ENCODE measurements at regions not wholly inside any gene's neighbourhood (a gene's known extent, or its start where the extent isn't known, plus 50 kb on each side); places are given as distances from the start of the nearest gene placed in this dataset.
"Not testable (repeated sequence)": the region's sequence is repeated elsewhere in the genome, so short reads cannot be mapped to it uniquely, and the experiment has no call there.

DNA sequence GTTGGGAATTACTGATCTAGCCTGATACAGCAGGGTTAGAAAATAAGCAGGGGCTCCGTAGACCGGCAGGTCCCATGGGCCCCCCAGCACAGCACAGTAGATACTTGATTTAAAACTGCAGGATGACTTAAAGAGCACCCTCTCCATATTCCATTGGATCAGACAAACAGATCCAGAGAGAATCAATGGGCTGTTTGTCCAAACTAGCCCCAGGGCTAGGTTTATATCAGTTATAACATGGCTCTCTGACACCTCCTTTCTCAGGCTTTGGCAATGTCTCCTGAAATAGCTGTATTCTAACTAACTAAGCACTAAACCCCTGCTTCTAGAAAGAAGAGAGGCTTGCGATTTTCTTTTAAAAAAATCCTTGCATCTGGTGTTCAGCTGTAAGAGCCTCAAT, 100.4 kb upstream of the GALNT18 start:
- in situ Hi-C loops (cut with HindIII; ENCODE audit: low sequenced_read_pairs): no loop called here

DNA sequence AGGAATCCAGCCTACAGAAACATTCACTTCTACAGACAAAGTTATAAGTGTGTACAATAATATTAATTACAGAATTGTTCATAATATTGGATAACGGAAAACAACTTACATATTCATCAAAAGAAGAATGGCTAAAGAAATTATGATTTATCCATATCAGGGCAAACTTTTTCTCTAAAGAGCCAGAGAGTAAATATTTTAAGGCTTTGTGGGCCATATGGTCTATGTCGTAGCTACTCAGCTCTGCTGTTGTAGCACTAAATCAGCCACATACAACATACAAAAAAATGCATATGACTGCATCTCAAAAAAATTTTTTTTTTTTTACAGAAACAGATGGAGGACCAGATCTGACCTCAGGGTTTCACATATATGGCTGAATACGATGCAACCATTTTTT, 96.7 kb upstream of the GALNT18 start:
- in situ Hi-C loops (cut with HindIII; ENCODE audit: low sequenced_read_pairs): no loop called here

DNA sequence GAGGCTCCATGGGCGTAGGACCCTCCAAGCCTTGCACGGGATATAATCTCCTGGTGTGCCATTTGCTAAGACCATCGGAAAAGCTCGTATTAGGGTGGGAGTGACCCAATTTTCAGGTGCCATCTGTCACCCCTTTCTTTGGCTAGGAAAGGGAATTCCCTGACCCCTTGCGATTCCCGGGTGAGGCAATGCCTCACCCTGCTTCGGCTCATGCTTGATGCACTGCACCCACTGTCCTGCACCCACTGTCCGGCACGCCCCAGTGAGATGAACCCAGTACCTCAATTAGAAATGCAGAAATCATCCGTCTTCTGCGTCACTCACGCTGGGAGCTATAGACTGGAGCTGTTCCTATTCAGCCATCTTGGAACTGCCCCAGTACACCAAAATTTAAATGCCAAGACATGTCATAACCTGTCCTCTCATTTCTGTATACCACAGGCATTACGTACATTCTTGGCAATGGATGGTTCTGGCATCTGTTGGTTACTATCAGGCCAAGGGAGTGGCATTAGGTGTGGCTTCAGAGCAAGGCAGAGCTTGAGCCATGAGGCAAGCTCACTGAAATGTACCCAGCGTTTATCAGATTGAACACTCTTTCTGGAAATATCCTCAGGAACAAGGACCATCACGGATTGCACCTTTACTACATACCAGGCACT, 95.4 kb upstream of the GALNT18 start:
- in situ Hi-C loops (cut with HindIII; ENCODE audit: low sequenced_read_pairs): no loop called here

DNA sequence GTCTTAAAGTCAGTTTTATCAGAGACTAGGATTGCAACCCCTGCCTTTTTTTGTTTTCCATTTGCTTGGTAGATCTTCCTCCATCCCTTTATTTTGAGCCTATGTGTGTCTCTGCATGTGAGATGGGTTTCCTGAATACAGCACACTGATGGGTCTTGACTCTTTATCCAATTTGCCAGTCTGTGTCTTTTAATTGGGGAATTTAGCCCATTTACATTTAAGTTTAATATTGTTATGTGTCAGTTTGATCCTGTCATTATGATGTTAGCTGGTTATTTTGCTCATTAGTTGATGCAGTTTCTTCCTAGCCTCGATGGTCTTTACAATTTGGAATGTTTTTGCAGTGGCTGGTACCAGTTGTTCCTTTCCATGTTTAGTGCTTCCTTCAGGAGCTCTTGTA, 93.3 kb upstream of the GALNT18 start:
- in situ Hi-C loops (cut with HindIII; ENCODE audit: low sequenced_read_pairs): not testable (repeated sequence)

DNA sequence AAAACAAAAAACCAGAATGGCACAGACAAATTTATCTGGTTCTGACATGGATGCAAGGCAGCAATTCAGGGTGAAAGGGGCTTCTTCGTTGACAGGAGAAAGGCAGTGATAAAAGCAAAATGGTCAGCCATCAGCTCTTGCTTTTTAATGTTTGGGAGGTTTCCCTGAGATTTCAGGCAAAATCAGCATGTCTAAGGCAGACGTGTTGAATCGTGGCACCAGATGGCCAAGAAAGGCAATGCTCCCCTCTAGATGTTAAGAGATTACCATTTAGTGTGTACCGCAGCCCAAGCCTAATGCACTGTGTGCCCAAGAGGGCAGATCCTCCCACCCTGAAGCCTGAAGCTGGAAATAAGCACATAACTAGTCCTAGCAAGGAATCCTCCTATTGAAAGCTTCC, 88.8 kb upstream of the GALNT18 start:
- in situ Hi-C loops (cut with HindIII; ENCODE audit: low sequenced_read_pairs): no loop called here

DNA sequence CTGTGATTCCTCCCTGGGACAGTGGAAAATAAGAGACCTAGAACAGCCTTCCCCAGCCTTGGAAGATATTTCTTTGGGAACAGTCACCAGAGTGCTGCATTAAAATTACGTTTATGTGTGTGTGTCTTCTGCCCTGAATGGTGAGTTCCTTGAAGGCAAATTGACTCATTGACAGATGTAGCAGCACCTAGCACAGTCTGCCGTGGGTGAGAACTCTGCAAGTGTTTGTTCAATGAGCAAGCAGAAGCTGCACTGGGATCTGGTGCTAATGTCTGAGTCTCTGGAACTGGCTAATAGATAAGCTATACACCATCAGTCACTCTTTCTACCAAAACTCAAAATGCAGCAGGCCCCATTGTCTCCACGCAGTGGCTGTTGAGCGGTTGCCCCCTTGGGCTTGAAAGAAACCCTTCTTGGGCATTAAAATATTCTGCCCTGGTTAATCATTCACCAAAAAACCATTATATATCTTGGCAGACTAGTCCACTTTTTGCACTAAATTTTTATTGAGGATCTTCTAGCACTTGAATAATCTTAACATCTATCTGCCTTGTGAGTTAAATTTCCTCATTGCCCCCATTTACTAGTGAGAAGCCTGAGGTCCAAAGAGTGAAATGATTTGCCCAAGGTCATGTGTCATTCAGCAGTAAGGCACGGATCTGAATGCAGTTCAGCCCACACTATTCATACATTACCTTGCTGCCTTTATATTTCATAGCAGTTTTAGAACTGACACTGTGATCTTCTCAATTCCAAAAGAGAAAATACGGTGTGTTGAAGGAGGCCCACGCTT, 87.8 kb upstream of the GALNT18 start:
- in situ Hi-C loops (cut with HindIII; ENCODE audit: low sequenced_read_pairs): no loop called here

DNA sequence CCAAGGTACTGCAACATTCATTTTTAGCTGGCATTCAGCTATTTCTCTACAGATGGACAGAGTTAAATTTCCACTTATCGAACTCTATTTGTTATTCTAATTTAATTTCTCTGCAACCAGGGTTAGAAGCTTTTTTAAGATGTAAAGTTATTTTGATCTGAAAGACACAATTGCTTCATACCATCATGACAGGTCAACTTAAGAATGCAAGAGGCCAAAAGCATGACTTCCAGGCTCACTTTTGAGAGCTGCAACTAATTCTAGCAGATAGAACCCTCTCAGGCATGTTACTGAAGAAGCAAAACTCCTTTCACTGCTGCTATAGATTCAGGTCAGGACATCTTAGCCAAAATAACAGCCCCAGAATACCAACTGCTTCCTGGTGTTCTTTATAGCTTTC, 86.5 kb upstream of the GALNT18 start:
- in situ Hi-C loops (cut with HindIII; ENCODE audit: low sequenced_read_pairs): no loop called here

DNA sequence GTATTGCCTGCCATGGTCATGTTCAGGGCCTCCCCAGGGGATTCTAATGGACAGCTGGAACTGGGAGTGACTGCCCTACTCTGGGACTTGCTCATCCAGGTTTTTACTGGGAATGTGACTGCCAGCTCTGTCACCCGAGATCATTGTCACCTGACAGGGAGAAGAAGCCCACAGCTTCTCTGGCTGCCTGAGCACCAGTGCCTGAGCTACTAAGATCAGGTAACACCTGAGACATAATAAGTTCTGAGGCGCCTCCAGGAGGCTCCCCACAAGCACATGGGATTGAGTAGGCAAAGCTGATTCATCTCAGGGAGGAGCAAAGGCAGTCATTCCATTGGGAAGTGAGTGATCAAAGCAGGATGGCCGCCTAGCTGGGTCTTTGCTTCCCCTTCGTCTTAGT, 84.2 kb upstream of the GALNT18 start:
- in situ Hi-C loops (cut with HindIII; ENCODE audit: low sequenced_read_pairs): no loop called here

DNA sequence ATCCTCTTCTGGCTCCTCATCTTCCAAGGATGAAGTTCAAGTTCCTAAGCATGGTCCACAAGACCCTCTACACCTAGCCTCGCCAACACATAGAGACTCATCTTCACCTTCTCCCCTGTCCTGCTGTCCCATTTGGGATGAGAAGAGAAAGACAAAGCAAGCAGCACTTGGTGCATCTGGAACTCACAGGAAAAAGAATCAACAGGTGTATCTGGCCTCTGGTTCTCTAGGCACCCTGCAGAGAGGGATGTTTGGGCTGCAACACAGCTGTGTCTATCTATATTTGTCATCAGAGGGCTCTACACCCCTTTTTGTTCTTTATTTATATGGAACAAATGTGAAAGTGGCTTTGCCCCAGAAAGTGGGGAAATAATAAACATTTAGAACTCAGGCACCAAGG, 82.1 kb upstream of the GALNT18 start:
- in situ Hi-C loops (cut with HindIII; ENCODE audit: low sequenced_read_pairs): no loop called here

DNA sequence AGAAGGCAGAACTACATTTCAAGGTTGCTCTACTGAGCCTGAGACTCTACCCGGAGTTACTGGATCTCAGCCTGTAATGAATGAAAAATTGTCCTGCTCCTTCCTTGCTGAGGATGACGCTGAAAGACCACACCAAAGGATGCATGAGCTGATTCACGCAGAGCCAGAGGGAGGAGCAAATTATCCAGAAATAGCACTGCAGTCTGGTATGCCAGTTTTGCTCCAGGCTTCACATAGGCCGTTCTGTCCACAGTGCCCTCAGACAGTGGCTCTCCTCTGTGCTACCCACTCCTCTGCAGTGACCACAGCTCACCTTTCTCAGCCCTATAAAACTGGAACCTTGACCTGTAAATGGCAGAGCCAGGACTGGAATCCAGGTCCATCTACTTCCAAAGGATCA, 79.3 kb upstream of the GALNT18 start:
- in situ Hi-C loops (cut with HindIII; ENCODE audit: low sequenced_read_pairs): no loop called here

DNA sequence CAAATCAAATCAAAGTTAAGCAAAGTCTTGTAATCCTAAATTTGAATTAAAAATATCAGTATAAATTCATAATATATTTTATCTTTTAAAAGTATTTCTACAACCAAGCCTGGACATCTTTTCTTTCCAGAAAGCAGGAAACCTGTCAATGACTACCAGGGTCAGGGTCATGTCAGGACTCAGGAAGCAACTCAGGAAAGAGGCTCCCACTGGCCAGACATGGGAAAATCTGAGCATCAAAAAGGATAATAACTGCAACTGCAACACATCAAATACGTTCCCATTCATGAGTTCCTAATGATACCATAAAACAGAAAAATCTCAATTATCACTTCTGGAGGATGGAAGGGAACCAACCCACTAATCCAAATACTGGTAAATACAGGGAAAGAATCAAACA, 76.0 kb upstream of the GALNT18 start:
- in situ Hi-C loops (cut with HindIII; ENCODE audit: low sequenced_read_pairs): no loop called here

DNA sequence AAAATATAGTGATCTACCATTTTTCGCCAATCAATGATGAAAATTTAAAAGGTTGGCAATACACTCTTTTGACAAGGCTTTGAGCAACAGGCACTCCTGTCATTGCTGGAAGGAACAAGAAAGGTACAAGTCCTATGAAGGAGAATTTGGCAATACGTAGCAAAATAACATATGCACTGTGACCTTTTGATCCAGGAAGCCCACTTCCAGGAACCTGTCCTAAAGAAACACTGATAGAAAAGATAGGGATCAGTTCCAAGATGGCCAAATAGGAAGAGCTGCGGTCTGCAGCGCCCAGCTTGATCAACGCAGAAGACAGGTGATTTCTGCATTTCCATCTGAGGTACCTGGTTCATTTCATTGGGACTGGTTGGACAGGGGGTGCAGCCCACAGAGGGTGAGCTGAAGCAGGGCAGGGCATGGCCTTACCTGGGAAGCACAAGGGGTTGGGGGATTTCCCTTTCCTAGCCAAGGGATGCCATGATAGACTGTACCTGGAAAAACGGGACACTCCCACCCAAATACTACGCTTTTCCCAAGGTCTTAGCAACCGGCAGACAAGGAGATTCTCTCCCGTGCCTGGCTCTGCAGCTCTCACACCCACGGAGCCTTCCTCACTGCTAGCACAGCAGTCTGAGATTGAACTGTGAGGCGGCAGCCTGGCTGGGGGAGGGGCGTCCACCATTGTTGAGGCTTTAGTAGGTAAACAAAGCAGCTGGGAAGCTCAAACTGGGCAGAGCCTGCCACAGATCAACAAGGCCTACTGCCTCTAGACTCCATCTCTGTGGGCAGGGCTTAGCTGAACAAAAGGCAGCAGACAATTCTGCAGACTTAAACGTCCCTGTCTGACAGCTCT, 69.7 kb upstream of the GALNT18 start:
- in situ Hi-C loops (cut with HindIII; ENCODE audit: low sequenced_read_pairs): no loop called here

DNA sequence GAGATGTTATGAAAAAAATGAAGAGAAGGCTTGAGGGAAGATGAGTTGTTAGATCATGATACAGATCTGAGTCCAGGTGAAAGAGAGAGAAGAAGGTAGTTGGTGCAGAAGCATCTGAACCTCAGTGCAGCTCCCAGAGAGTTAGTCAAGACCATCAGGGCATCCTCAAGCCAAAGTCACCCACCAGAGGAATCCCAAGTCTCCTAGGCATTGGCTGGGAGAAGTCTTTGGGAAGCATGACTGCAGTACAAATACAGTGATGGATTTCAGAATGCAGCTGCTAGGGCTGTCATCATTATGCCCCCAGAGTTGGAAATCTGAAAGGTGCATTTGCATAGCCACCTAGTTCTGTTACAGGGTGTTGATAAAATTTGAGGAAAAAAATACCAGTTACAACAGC, 59.7 kb upstream of the GALNT18 start:
- in situ Hi-C loops (cut with HindIII; ENCODE audit: low sequenced_read_pairs): no loop called here

DNA sequence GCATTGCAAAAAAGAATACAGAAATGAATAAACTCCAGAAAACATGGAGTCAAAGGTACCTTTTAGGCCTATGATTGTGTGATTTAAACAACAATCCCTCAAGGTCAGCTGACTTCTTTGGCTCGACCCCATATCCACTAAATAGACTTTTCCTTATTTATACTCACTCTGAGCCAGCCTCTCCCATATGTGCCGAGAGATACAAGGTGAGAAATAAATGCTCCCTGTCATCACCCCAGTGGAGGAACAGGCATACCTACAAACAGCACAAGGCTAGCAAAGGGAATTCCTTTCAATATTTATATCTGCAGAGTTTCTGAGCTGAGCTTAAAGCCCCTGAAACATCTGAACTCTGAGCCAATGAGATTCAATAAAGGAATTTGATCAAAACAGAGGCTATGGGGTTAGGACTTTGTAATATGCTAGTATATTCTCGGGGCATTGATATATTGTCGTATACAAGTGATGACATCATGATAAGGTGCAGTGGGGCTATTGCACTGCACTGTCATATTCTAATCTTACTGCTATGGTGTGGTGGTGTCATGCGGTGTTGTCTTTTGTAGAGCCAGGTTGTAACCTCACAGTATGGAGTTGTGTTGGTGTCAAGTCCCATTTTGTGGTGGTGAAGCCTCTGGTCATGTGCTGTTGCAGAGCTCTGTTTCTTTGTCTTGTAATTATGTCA, 56.0 kb upstream of the GALNT18 start:
- in situ Hi-C loops (cut with HindIII; ENCODE audit: low sequenced_read_pairs): no loop called here

DNA sequence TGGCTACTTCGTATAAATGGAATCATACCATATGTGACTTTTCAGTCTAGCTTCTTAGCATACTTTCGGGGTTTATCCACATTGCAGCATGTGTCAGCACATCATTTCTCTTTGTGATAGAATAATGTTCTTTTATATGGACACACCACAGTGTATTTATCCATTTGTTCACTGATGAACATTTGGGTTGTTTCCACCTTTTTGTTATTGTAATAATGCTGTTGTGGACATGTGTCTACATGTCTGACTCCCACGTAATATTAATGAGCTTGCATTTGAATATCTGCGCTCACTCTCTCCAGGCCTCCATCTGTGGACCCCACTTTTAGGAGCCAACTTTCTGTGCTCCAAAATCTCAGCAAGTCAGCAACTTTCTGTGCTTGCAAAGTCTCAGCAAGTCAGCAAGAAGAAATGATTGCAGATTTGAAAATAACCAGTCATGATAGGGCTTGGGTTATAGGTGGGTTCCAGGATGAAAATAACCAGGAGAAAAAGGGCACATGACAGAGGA, 53.9 kb upstream of the GALNT18 start:
- in situ Hi-C loops (cut with HindIII; ENCODE audit: low sequenced_read_pairs): no loop called here

DNA sequence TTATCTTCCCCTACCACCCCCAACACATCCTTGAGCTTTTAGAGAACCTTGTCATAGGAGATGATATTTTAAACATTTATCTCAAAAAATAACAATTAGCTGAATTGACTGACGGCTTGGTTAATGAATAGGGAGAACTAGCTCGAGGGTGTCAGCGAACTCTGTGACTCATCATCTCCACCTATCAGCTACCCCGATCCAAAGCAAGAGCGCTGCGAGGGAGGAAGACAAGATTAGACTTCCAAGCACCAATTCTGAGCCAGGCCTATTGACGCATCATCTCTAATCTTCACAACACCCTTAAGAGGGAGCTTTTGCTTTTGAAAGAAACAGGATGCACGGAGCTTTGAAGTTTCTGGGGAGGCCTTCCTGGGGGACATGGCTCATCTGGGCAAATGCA, 51.0 kb upstream of the GALNT18 start:
- in situ Hi-C loops (cut with HindIII; ENCODE audit: low sequenced_read_pairs): no loop called here

DNA sequence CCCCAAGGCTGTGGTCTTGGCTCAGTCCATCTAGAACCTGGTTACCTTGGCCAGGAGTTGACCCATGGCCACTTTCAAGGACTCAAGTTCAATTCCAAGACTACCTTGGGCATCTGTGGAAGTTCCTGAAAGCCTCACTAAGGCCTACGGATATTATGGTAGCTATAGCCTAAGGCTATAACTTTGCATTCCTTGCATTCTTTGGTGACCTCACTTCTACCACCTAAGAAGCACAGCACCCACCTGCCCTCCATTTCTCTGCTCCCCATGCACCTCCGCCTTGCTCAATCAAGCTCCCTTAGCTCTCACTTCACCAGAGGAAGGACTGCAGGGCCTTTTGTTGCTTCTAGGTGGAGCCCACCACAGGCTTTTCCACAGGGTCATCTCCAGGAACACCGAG, 50.3 kb upstream of the GALNT18 start:
- in situ Hi-C loops (cut with HindIII; ENCODE audit: low sequenced_read_pairs): no loop called here
